ENCODE measurements at regions not wholly inside any gene's neighbourhood (a gene's known extent, or its start where the extent isn't known, plus 50 kb on each side); places are given as distances from the start of the nearest gene placed in this dataset.

DNA sequence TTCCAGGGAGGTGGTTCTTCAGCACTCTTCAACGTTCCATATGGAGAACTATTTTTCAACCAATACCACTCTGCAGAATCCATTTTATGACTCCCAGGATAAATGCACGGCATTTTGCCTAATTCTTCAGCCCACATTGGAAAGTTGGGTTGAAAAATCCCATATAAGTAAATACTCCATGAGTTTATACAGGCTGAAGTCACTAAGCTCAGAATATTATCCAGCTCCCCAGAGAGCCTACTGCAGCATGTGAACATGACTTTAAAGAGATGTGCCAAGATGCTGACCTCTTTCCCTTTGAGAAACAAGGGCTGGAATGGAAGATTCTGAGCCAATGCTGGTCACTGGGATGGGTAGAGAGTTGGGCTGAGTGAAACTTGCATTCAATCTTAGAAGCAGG lies 111.9 kb upstream of the SLIT3 start:
- Histone ChIP-seq H3K4me1 (peaks cover 0 to 2% of the 10 kb centered on the region in 2 donors), H3K4me3 (replicated peaks in 1 of 3) (no peak overlapping the region), H3K9me3 (no peaks in the 10 kb centered on the region), H3K27ac (no peak overlapping the region), H3K27me3 (no peaks in the 10 kb centered on the region), H3K36me3 (no peaks in the 10 kb centered on the region)
- no peak for DNase-seq
- WGBS, 2 donors = 69 to 75% methylated on average over 2 of the region's 2 CpGs
- intact Hi-C loops (cut with DNase I) = no loop called here
- TF ChIP-seq, protein P1, sequence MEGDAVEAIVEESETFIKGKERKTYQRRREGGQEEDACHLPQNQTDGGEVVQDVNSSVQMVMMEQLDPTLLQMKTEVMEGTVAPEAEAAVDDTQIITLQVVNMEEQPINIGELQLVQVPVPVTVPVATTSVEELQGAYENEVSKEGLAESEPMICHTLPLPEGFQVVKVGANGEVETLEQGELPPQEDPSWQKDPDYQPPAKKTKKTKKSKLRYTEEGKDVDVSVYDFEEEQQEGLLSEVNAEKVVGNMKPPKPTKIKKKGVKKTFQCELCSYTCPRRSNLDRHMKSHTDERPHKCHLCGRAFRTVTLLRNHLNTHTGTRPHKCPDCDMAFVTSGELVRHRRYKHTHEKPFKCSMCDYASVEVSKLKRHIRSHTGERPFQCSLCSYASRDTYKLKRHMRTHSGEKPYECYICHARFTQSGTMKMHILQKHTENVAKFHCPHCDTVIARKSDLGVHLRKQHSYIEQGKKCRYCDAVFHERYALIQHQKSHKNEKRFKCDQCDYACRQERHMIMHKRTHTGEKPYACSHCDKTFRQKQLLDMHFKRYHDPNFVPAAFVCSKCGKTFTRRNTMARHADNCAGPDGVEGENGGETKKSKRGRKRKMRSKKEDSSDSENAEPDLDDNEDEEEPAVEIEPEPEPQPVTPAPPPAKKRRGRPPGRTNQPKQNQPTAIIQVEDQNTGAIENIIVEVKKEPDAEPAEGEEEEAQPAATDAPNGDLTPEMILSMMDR (IDR thresholded peaks at IDR 0.05) = no peak
- no peak for TF ChIP-seq POLR2A (IDR thresholded peaks at IDR 0.05)

DNA sequence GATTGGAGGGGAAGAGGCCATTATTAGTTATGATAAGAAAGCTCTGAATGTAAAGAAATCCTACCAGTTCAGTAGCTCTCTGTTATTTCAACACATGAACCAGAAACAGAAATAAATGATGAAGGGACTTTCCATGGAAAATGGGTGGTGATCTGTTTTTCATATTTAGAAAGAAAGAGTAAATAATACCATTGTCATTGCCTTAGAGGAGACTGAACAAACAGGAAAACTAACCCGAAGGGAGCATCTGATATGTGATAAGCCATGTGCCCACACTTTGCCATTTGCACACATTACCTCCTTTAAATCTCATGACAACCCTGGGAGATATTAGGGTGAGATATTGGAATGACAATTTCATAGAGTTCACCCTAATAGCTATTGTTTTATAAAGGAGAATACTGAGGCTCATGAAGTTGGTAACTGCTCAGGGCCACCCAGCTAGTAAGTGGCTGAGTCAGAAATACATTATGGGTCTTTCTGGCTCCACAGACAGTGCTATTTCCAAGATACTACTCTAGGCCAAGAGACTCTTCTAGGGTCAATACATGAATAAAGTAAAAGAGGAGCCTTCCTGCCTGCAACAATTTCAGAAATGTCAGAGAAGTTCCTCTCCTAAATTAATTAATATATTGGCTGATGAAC lies 111.0 kb upstream of the SLIT3 start:
- intact Hi-C loops (cut with DNase I) = no loop called here
- TF ChIP-seq POLR2A (IDR thresholded peaks at IDR 0.05) = no peak
- TF ChIP-seq, protein P1 (IDR thresholded peaks at IDR 0.05) = no peak
- Histone ChIP-seq H3K27ac (no peak overlapping the region), H3K4me3 (replicated peaks in 1 of 3) (no peak overlapping the region), H3K4me1 (no peaks in the 10 kb centered on the region), H3K27me3 (no peaks in the 10 kb centered on the region), H3K9me3 (no peaks in the 10 kb centered on the region), H3K36me3 (no peaks in the 10 kb centered on the region)
- WGBS, 2 donors = 53 to 75% methylated on average over 1 of the region's 1 CpG
- no peak for DNase-seq

DNA sequence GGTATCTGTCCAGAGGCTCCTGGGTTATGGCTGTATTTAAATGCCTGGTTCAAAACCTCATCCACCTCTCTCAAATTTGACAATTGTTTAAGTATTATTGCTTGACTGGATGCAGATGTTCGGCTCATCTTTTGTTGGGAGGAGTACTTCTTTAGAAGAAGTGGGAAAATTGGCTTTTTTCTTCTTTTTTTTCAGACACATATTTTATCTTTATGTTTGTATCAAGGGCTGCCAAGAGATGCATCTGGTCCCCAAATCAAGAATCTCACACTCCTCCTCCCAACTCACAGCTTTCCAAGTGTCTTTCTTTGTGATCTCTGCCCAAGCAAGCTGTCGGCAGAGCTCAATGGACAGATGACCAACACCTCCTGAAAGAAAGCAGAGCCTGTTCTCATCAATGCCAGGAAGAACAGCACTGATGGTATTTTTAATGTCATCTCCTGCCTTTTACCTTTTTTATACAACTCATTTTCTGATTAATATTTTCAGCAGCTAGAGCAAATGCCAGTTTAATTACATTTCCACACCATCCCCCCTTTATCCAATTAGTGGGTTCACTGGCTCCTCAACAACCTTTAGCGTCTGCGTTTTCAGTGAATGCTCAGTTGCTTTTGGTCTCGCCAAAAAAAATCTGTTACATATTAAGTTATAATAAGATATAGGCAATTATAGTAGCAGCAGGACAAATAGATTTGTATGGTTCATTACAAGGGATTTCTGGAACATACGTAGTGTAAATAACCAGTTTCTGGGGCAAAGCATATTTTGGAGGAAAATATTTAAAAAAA lies 110.3 kb upstream of the SLIT3 start:
- no peaks in the 10 kb centered on the region for H3K36me3 ChIP-seq
- WGBS, 2 donors = 80 to 81% methylated on average over 6 of the region's 6 CpGs
- no peak for DNase-seq
- TF ChIP-seq, protein P1 (IDR thresholded peaks at IDR 0.05) = no peak
- TF ChIP-seq POLR2A (IDR thresholded peaks at IDR 0.05) = no peak
- no peaks in the 10 kb centered on the region for H3K27me3 ChIP-seq
- no peak overlapping the region for H3K4me3 ChIP-seq (replicated peaks in 1 of 3)
- intact Hi-C loops (cut with DNase I) = no loop called here
- H3K4me1 ChIP-seq = no peaks in the 10 kb centered on the region
- H3K9me3 ChIP-seq = no peaks in the 10 kb centered on the region
- H3K27ac ChIP-seq = no peak overlapping the region

DNA sequence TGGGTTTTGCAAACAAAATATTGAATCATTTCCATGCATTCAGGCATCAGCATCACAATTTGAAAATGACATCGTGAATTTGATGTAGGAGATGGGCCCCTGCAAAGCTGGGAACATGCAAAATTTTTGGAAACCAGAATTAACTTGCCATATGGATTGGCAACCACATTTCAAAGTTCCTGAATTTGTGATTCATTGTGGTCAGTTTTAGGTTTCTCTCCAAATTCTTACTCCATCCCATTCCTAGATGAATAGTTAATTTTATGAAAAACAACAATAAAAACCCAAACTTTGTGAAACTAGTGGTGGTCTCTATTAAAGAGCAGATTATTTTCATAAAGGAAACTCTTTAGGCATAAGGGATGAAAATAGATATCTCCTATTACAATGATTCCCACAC lies 107.8 kb upstream of the SLIT3 start:
- TF ChIP-seq, protein P1 (IDR thresholded peaks at IDR 0.05) = no peak
- no peak for TF ChIP-seq POLR2A (IDR thresholded peaks at IDR 0.05)
- Histone ChIP-seq H3K36me3 (no peaks in the 10 kb centered on the region), H3K9me3 (no peaks in the 10 kb centered on the region), H3K27me3 (no peaks in the 10 kb centered on the region), H3K4me1 (no peaks in the 10 kb centered on the region), H3K27ac (no peak overlapping the region), H3K4me3 (replicated peaks in 1 of 3) (no peak overlapping the region)
- intact Hi-C loops (cut with DNase I) = no loop called here
- WGBS, 2 donors = 79% methylated on average over 1 of the region's 1 CpG
- DNase-seq = no peak

DNA sequence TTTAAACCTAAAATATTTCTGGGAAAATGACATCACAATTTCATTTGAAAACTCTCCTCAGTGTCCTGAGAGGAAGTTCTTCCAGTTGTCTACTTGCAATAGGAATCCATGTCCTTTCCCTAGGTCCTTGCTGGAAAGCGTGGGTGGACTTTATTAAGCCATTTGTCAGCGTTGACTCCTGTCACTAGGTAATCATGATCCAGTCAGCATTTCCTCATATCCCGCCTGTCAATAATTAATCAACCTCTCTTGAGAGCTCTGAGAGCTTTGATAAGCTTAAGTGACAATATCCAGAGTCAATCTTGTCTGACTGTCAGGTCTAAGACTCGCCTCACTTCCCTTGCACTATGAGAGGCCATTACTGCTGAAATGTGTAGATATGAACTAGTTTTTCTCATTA lies 107.2 kb upstream of the SLIT3 start:
- H3K9me3 ChIP-seq = no peaks in the 10 kb centered on the region
- 73 to 96% methylated on average over 4 of the region's 4 CpGs for WGBS, 2 donors
- H3K36me3 ChIP-seq = no peaks in the 10 kb centered on the region
- H3K4me3 ChIP-seq (replicated peaks in 1 of 3) = no peak overlapping the region
- H3K27me3 ChIP-seq = no peaks in the 10 kb centered on the region
- DNase-seq = no peak
- no peaks in the 10 kb centered on the region for H3K4me1 ChIP-seq
- intact Hi-C loops (cut with DNase I) = no loop called here
- H3K27ac ChIP-seq = no peak overlapping the region
- TF ChIP-seq, protein P1 (IDR thresholded peaks at IDR 0.05) = no peak
- no peak for TF ChIP-seq POLR2A (IDR thresholded peaks at IDR 0.05)

Data from thyroid gland (tissue), 4 donors.